Renal pelvis (tissue), 1 donor: ENCODE measurements at regions not wholly inside any gene's neighbourhood (a gene's known extent, or its start where the extent isn't known, plus 50 kb on each side); places are given as distances from the start of the nearest gene placed in this dataset.

Experiments used
- DNase-seq: peaks from one replicate; pipeline ENCODE4 v3.0.0-alpha.2; 2013

DNA sequence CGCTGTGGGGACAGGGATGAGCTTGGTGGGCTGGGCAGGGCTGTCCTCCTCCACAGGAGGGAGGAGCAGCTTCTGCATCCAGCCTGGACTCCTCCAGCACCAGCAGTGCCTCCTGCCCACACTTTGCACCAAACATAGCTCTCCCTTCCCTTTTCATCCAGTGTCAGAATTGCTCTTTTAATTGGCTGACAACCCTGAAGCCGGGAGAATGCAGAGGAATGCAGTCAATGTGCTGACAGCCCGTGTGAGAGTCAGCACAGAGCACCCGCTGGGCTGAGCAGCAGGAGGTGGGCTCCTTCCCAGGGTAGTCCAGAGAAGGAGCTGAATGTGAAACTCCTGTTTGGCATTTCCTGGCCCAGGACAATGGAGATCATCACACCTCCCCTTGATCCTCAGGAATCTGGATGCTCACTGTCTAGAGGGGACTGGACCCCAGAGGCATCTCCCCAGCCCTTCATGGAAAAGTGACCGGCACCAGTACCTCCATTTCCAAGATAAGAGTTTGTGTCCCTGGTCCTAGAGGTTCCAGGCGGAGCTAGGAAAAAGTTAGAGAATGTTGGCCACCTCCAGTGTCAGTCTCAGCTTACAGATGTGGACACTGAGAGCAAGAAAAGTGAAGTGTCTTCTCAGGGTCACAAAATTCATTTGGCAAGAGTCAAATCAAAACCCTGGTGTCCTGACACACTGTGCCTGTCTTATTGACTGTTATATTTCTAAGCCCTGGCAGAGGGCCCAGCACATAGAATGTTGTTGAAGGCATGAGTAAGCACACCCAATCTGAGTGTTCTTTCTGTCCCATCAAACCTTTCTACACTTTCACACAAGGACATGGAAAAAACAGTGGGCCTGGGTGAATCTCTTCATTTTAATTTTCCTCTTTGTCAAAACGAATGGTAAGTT lies 202.1 kb downstream of the SNX18 start:
- DNase-seq: no peak

DNA sequence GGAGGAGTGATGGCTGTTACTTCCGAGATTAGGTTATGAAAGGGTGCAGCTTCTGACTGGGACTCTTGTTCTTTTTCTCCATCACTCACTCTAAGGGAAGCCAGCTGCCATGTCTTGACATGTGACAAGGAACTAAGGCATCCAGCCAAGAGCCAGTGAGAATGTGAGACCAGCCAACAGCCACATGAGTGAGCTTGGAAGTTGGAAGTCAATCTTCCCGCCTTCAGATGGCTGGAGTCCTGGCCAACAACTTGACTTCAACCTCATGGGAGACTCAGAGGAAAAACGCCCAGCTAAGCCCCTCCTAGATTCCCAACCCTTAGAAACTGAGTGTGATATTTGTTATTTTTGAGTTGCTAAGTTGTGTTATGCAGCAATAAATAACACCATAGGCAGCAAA lies 201.1 kb downstream of the SNX18 start:
- peak; percentile 63 for DNase-seq

DNA sequence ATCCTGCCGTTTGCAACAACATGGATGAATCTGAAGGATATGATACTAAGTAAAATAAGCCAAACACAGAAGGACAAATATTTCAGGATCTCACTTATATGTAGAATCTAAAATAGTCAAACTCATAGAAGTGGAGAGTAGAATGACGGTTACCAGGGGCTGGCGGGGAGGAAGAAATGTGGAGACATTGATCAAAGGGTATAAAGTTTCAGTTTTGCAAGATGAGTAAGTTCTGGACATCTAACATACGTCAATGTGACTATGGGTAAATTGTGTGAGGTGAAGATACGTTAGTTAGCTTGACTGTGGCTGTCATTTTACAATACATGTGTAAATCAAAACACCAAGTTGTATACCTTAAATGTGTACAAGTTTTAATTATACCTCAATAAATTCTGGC lies 200.3 kb downstream of the SNX18 start:
- DNase-seq: no peak

DNA sequence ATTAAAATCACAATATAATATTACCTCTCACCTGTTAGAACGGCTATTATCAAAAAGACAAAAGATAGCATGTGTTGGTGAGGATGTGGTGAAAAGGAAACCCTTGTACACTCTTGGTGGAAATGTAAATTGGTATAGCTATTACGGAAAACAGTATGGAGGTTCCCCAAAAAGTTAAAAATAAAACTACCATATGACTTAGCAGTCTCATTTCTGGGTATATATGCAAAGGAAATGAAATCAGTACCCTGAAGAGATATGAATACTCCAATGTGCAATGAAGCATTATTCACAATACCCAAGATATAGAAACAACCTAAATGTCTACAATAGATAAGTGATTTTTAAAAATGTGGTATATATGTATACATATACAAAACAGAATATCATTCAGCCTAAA lies 199.9 kb downstream of the SNX18 start:
- DNase-seq: no peak

DNA sequence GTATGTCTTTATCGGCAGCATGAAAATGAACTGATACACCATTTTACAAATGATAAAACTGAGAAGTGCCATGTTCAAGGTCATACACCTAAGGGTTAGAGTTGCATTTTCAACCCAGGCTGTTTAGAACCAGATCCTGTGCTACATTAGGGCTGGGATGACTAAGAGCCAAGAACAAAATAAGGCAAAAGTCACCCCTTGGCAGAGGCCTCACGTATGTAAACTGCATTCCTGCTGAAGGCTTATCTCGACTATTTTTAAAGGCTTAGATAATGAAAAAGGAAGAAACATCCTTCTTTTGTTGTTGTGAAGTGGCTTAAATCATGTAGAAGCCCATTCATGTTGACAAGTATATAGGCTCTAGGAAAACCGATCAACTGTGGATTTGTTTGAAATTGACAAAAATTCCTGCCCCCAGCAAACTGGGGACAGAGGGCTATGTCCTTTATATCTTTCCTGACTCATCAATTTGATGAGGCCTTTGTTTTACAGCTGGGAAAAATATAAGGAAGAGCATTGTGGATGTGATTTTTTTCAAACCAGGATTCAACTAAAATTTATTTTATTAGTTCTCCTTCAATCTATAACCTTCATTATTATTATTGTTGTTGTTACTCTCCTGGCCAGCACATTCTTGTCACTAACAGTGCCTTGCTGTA lies 196.5 kb downstream of the SNX18 start:
- no peak for DNase-seq

DNA sequence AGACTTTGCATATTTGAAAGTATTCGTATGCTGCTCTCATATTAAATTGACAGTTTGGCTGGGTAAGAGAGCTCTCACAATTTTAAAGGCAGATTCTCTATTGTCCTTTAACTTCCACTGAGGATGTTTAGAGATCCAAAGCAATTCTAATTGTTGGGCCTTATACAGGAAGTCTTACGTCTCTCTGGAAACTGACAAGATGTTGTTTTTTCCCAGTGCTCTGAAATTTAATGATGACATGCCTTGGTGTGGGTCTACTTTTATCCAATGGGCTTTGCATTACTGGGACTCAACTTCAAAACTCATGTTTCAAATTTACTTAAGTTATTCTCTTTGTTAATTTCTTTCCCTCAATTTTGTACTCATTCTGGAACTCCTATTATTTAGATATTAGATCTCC lies 191.5 kb downstream of the SNX18 start:
- no peak for DNase-seq

DNA sequence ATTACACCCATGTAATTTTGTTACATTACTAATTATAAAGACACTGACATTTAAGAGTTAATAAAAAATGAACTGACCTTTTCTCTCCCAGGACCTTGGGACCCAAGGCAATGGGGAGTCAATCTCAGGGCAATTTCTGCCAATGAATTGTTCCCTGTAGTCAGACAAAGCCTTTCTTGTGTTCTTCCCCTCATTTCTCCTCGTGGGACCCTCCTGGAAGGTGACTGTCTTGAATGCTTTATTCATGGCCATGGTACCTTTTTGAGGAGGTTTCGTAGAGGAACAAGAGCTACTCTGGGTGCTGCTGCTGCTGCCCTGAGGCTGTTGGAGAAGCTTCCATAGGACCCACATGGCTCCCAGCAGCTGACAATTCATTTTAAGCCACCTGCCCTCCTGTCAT lies 190.3 kb downstream of the SNX18 start:
- no peak for DNase-seq

DNA sequence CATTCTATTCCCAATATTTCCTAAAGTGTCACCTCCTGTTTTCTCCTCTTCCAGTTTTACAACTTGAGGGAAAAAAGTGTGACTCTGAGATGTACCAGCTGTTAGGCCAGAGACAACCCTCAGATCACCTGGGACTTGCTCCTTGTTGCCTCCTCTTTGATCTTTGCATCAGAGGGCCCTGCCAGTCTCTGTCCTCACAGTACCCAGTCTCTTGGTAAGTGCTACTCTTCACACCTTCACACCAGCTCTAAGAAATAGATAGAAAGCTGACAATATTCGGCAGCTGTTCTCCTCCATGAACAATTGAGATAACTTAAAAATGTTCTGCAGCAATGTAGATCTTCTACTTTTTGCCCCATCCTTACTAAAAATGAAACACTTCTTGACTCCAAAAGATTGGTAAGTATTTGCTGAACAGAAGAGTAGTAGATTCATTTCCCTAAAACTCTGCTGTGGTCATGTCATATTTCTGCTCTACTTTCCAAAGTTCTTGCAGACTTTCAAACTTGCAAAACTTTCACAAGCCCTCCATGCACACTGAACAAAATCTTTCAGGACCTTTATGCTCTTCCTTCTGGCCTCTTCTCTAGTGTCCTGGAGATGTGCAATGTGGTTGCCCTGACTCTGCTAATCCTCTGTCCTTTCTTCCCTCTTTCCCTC lies 188.6 kb downstream of the SNX18 start:
- no peak for DNase-seq

DNA sequence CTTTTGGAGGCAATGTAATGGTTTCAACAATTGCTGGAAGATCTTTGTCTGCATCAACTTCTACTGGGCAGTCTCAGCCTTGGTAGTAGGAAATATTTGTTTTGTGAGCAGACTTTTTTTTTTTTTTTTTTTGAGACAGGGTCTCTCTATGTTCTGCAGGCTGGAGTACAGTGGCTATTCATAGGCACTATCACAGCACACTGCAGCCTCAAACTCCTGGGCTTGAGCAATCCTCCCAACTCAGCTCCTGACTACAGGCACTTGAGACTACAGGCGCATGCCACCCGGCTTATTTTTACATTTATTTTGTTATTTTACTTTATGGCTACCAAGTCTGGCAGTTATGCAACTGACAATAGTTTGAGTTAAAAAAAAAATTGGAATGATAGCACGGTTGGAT lies 187.3 kb downstream of the SNX18 start:
- no peak for DNase-seq

DNA sequence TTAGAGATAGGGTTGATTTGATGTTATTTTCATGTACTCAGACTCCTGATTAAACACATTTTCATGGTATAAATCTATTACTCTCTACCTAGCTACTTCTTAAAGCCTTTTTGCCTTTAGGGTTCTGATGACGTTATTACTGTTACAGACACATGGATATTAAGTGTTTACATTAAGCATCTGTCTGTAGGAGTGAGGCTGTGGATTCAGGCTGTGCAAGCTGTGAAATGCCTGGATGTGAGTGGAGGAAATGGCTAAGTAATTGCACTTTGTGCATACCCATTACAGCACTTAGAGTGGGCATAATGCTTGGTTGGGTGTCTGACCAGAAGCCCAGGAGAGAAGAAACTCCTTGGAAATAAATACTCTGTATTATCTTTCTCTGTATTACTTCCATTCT lies 186.8 kb downstream of the SNX18 start:
- DNase-seq: no peak

DNA sequence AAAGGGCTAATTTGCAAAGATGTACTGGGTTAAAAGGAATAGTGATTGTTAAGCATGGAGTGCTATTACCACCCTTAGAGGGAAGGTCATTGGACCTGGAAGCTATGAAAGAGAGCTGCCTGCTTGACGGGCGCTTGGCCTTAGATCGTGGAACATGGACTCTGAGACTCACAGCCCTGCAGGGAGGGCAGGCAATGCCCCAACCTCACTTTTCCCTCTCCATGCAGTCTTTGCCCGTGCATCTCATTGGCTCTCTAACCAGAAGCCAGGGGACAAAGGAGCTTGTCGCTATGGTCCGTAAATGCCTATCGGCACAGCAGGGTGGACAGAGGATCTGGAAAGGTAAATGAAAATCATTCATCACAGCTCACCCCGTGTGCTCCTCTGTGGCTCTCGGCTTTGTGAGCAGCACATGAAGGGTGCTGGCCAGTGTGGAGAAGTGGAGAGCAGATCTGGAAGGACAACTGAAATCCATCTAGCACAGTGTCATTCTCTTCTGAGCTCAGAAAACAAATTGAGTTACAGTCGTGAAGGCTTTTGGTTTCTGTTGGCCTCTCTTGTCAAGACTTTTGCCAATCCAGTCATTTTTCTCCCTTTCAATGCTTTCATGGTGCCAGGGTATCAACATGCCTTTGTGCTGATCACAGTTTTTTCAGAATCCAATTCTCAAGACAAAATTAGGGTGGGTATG lies 186.2 kb downstream of the SNX18 start:
- no peak for DNase-seq

DNA sequence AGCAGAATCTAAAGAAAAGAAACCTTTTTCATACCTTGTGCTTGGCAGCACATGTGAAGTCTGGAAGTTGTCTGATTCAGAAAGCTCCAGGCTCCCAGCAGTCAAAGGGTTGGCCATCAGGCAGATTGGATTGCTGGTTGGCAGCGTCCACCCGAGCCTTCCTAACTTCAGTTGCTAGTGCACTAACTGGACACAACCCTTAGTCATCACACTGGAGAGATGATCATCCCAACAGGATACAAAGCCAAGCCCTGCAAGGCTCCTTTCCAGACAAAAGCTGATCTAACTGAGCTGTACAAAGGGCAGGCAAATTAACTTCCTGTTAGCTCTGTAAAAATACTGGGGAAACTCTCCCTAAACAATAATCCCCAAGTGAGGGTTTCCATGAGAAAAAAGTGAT lies 185.6 kb downstream of the SNX18 start:
- no peak for DNase-seq

DNA sequence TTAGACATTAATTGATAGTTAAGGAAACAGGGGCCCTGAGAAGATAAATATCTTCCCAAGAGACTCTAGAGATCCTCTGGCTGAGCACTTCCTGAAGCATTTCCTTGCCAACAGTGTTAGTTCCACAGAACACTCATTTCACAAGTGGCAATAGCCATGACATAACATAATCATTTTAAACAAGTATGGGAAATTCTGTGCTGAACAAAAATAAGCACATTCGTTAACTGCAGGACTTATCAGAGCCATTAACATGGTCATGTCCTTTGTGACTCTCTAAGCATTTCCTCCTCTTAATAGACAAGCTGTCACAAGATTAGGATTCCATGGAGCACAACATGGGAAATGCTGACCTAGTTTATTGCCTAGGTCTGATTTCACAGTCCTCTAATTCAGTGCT lies 184.9 kb downstream of the SNX18 start:
- DNase-seq: no peak

DNA sequence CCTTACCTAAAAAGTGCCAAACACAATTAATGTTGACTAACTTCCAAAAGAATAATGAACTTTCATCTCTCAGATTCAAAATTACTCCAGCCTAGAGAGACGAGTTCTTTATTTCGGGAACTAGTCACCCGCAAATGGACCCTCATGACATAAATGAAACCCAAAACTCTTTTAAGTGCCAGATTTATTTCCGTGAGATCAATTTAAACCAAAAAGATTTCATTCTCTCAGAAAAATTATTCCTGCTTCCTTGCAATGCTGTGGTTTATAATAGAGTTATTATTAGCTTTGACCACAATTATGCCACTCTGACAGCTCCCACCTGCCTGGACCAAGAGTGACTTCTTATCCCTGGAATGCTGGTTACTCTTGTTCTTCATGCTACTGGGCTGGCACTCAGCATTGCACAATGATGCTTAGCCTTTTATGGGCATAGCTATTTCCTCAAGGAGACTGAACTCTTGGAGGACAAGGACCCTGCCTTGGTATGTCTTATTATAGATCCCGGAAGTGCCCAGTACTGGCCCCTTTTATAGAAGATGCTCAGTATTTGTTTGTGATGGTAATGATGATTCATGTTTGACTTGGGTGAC lies 183.5 kb downstream of the SNX18 start:
- no peak for DNase-seq

DNA sequence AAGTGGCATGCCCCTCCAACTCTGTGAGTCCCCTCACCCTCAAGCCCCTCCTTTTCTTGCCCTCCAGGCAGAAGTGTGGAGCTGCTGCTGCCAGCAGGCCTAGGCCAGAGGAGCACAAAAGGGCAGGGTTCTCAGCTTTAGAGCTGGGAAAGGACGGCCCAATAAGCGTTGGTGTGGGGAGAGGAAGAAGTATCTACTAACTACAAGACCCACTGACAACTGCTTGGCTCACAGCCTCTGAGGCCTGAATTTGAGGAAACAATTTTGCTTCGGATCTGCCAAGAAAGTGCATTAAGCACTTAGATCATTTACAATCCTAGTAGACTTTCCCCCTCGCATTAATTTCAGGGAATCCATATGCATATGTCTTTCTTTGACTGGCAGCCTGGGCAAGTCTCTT lies 179.4 kb downstream of the SNX18 start:
- no peak for DNase-seq

DNA sequence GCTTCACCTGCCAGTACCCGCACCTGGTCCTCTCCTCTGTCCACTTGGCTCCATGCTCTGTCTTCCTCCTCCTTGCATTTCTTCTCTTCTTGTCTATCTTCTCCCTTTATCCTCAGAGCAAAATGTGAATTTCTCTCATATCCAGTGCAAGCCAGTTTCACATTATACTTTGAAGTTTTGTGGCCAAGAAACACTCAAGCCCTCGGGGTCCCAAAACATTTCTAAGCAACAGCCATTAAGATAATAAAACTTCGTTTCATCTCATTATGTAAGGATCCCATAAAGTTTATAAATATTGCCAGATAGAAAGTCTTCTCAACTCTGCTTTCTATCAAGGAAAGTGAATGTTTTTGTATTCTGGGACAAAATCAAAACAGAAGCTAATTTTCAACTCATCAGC lies 178.8 kb downstream of the SNX18 start:
- no peak for DNase-seq

DNA sequence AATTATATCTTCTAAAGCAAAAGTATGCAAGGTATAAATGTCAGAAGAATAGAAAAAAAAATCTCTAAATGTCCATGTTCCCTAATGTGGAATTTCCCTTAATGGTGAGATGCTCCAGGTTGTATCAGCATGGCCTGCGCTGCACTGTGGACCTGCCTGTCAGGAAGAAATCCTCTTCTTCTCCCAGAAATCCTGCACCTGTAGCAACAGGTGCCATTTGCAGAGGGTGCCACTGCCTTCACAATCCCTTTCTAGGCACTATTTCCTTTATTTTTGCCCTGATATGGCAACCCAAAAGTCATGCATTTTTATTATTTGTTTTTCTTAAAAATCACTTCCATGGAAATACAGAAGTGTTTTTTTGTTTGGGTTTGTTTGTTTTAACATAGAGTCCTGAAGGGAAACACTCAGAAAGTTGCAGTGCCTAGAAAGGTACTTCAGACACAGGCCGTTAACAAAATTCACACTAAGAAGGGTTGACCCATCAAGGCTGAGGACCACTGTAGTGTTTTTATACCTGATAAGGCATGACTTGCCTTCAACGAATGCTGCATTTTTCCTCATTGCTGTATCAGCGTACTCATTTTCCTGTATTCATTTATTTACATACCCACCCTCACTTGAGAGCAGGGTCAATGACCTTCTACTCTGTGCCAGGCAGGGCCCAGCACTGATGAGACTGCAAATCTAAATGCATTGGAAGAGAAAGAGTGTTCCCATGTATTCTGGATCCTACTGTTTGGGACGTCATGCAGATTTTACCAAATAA lies 177.8 kb downstream of the SNX18 start:
- DNase-seq: no peak

DNA sequence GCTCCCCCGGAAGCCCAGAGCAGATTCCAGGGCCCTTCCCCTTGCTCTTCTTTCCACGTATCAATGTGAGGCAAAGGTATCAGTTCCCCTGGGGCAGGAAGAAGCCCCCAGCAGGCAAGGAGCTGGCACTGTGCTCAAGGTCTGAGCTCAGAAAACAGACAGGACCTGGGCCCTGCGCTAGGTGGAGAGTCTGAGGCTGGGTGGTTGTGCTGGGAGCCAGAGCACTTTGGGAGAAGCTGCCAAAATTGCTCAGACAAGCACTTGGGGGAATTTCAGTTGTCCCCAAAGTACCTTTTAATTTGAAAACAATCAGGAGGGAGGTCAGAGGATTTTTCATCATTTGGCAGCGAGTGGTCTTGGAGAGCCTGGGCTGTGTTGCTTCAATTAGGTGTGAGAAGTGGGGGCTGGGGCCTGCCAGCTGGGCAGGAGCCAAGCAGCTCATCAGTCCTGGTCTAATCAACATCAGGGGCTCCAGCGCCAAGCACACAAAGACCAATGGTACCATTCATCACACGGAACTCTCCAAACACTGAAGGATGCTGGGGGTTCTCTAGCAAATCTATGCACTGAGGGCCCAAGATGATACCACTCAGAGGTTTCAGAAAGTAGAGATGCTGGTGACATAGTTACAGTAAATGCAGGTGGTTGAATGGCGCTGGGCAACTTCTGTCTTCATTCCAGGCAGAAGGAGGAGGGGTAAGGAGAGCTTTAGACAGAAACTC lies 176.5 kb downstream of the SNX18 start:
- DNase-seq: no peak

DNA sequence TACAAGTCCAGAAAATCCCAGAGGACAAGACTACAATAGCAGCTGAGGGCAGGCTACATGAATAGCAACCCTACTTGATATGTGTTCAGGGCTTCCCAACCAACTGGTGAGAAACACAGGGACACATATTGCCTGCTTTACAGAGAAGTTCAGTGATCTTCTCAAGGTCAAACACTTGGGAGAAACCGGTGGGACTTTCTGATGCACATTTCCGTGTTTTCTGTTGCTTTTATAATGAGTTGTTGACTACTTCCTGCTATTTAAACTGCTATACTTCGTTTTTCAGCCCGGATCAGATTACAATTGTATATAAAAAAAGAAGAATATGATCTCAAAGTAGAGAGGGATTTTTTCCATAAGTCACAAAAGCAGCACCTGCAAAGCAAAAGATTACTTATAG lies 175.1 kb downstream of the SNX18 start:
- DNase-seq: no peak

DNA sequence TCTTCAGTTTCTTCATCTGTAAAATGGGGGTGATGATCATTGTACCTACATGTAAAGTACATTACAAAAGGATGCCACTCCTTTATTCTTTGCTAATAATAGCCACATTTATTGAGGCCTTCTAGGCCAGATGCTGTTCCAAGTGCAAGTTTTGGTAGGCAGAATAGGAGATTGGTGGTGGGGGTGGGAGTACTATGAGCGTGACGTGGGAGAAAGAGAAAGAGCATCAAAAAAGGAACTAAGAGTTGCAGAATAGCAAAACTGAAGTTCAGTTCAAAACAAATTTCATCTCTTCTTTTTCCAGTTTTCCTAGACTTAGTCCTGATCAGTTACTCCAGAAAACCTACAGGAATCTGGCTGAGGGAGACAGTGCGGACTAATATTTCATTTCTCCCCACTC lies 174.1 kb downstream of the SNX18 start:
- DNase-seq: no peak
